Mesenchymal stem cell (in vitro differentiated cells and primary cell): ENCODE measurements at regions not wholly inside any gene's neighbourhood (a gene's known extent, or its start where the extent isn't known, plus 50 kb on each side); places are given as distances from the start of the nearest gene placed in this dataset.

Experiments used
- DNase-seq: peaks from one replicate; pipeline ENCODE4 v3.0.0-alpha.2; 2013
- H2AFZ ChIP-seq: one replicate; pipeline ENCODE4 v1.6.1; 2013; ENCODE audit warnings: low read depth, mild to moderate bottlenecking, control low read depth, inconsistent platforms, low read length, moderate library complexity
- H2AK5ac ChIP-seq: 2 replicates; pipeline ENCODE4 v1.6.1; 2013; ENCODE audit warnings: low read length, moderate library complexity, mild to moderate bottlenecking, inconsistent platforms; ENCODE audit not compliant: severe bottlenecking
- H2BK120ac ChIP-seq: one replicate; pipeline ENCODE4 v1.6.1; 2013; ENCODE audit warnings: low read depth, mild to moderate bottlenecking, inconsistent platforms, low read length, moderate library complexity
- H2BK12ac ChIP-seq, 2 experiments: one replicate each; pipeline ENCODE4 v1.6.1; 2013; ENCODE audit warnings: inconsistent platforms in 2 of 2, low read length in 2 of 2, mild to moderate bottlenecking in 2 of 2, moderate library complexity in 2 of 2, control low read depth in 1 of 2
- H2BK15ac ChIP-seq: one replicate; pipeline ENCODE4 v1.6.1; 2013; ENCODE audit warnings: mild to moderate bottlenecking, low read depth, inconsistent platforms; ENCODE audit not compliant: poor library complexity, severe bottlenecking
- H2BK5ac ChIP-seq: 2 replicates; pipeline ENCODE4 v1.6.1; 2013; ENCODE audit warnings: low read depth, mild to moderate bottlenecking, low read length, control low read depth, inconsistent platforms; ENCODE audit not compliant: poor library complexity, severe bottlenecking
- H3K14ac ChIP-seq, 2 experiments: one replicate each; pipeline ENCODE4 v1.6.1; 2013; ENCODE audit warnings: inconsistent platforms in 2 of 2, low read length in 2 of 2, control low read depth in 1 of 2, mild to moderate bottlenecking in 1 of 2, moderate library complexity in 1 of 2
- H3K18ac ChIP-seq, 2 experiments: one replicate each; pipeline ENCODE4 v1.6.1; 2013; ENCODE audit warnings: inconsistent platforms in 2 of 2, low read length in 2 of 2, control low read depth in 1 of 2, low read depth in 1 of 2, mild to moderate bottlenecking in 1 of 2
- H3K23ac ChIP-seq, 2 experiments: one replicate each; pipeline ENCODE4 v1.6.1; 2013; ENCODE audit warnings: inconsistent platforms in 2 of 2, low read length in 2 of 2, mild to moderate bottlenecking in 2 of 2, moderate library complexity in 2 of 2, control low read depth in 1 of 2
- H3K27ac ChIP-seq: 2 replicates; pipeline ENCODE4 v1.5.1; 2013; ENCODE audit warnings: mild to moderate bottlenecking, moderate library complexity, low read length, control low read depth, inconsistent platforms; ENCODE audit not compliant: poor library complexity, severe bottlenecking
- H3K27me3 ChIP-seq, 2 experiments: 2 replicates each; pipeline versions ENCODE4 v1.6.1 to v1.7.0; 2013; ENCODE audit warnings: low read length in 2 of 2, mild to moderate bottlenecking in 2 of 2, moderate library complexity in 2 of 2, control low read depth in 1 of 2, inconsistent platforms in 1 of 2; ENCODE audit not compliant: control insufficient read depth in 1 of 2, insufficient read depth in 1 of 2
- H3K36me3 ChIP-seq, 2 experiments: 2 replicates each; pipeline versions ENCODE4 v1.6.1 to v1.7.0; 2013; ENCODE audit warnings: low read length in 2 of 2, control low read depth in 1 of 2, inconsistent platforms in 1 of 2, low read depth in 1 of 2, mild to moderate bottlenecking in 1 of 2; ENCODE audit not compliant: insufficient read depth in 2 of 2, control insufficient read depth in 1 of 2
- H3K4ac ChIP-seq, 2 experiments: one replicate each; pipeline ENCODE4 v1.6.1; 2013; ENCODE audit warnings: inconsistent platforms in 2 of 2, low read length in 2 of 2, mild to moderate bottlenecking in 2 of 2, moderate library complexity in 2 of 2, control low read depth in 1 of 2, low read depth in 1 of 2
- H3K4me1 ChIP-seq: 2 replicates; pipeline ENCODE4 v1.6.1; 2013; ENCODE audit warnings: low read depth, low read length, control low read depth; ENCODE audit not compliant: control insufficient read depth, insufficient read depth
- H3K4me2 ChIP-seq: 2 replicates; pipeline ENCODE4 v1.6.1; 2013; ENCODE audit warnings: low read length, mild to moderate bottlenecking, inconsistent platforms; ENCODE audit not compliant: poor library complexity, severe bottlenecking
- H3K4me3 ChIP-seq, 2 experiments: 2 replicates each; pipeline versions ENCODE4 v1.5.1 to v1.7.0; 2013; ENCODE audit warnings: low read length in 2 of 2, mild to moderate bottlenecking in 2 of 2, control low read depth in 1 of 2, low read depth in 1 of 2; ENCODE audit not compliant: insufficient read depth in 1 of 2
- H3K79me1 ChIP-seq: replicated peaks from 2 replicates; pipeline ENCODE4 v1.6.1; 2013; ENCODE audit warnings: mild to moderate bottlenecking, control low read depth, low read length, inconsistent platforms; ENCODE audit not compliant: poor library complexity, severe bottlenecking
- H3K9ac ChIP-seq: 2 replicates; pipeline ENCODE4 v1.7.0; 2013; ENCODE audit warnings: mild to moderate bottlenecking, low read length, moderate library complexity
- H3K9me3 ChIP-seq: 2 replicates; pipeline ENCODE4 v1.7.0; 2013; ENCODE audit warnings: mild to moderate bottlenecking, low read length; ENCODE audit not compliant: control insufficient read depth
- H4K8ac ChIP-seq: one replicate; pipeline ENCODE4 v1.6.1; 2013; ENCODE audit warnings: inconsistent platforms, mild to moderate bottlenecking, low read length, moderate library complexity
- H4K91ac ChIP-seq: one replicate; pipeline ENCODE4 v1.6.1; 2013; ENCODE audit warnings: mild to moderate bottlenecking, low read length, inconsistent platforms
- WGBS: methylation state at CpG from one replicate; pipeline ENCODE4 v1.1.7; 2013; ENCODE audit warnings: mixed read lengths; 5-methylcytosine and 5-hydroxymethylcytosine counted together

DNA sequence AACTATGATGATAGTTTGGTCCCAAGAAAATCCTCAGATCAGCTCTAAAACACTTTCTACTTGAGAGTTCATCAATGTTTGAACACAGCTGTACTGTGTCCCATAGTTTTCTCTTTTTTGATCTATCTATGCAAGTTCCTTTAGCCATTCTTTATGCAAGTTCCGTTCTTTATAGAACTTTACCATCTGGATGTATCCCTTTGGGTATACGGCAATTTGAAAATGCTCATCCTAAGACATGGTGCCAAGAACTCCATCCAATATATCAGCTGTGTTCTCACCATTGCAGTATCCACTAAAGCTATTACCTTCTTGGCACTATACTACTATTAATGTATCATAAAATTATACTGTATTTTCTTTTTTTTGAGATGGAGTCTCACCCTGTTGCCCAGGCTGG is 276.9 kb downstream of the NOVA1 start:
- Histone ChIP-seq H4K91ac (no peak overlapping the region), H3K9me3 (no peaks in the 10 kb centered on the region), H3K4ac (no peak overlapping the region), H3K4me1 (no peaks in the 10 kb centered on the region), H2AK5ac (no peak overlapping the region), H3K79me1 (no peaks in the 10 kb centered on the region), H4K8ac (no peak overlapping the region), H2BK120ac (no peak overlapping the region), H2BK5ac (no peak overlapping the region), H3K27me3 (no peaks in the 10 kb centered on the region), H3K36me3 (no peaks in the 10 kb centered on the region), H3K23ac (no peak overlapping the region), H3K4me3 (no peak overlapping the region), H3K14ac (no peak overlapping the region), H2BK15ac (no peak overlapping the region), H3K18ac (no peak overlapping the region), H3K4me2 (no peak overlapping the region), H2AFZ (no peak overlapping the region), H2BK12ac (no peak overlapping the region), H3K27ac (no peak overlapping the region), H3K9ac (no peak overlapping the region)
- 100% methylated on average over 2 of the region's 2 CpGs for WGBS
- DNase-seq: no peak

DNA sequence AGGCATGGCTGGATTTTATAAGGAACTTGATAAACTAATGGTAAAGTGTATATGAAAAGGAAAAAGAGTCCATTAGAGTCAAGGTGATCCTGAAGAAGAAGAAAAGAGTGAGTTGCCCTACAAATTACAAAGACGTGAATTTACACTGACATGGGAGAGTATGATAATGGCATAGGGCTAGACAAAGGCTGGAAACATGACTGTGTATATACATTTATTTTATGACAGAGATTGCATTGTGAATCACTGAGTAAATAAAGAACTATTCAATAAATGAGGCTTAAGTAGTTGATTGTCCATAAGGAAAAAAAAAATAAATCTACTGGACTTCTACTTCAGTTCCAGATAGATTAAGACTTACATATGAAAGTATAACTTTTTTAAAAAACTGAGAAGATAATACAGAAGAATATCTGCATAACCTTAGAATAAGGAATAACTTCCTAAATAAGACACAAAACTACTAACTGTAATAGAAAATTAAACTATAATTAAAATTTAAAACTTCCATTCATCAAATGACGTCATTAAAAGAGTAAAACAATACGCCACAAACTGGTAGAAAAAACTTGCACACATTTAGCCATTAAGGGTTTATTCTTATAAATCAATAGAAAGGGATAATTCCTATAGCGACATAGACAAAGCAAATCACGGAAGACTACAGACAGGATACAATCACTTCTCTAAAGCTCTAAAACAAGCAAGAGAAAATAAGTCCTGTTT is 278.5 kb downstream of the NOVA1 start:
- Histone ChIP-seq H3K18ac (no peak overlapping the region), H2BK15ac (no peak overlapping the region), H3K9me3 (no peaks in the 10 kb centered on the region), H2BK12ac (no peak overlapping the region), H3K4me1 (no peaks in the 10 kb centered on the region), H3K79me1 (no peaks in the 10 kb centered on the region), H2AFZ (no peak overlapping the region), H2AK5ac (no peak overlapping the region), H3K27ac (no peak overlapping the region), H3K23ac (no peak overlapping the region), H4K8ac (no peak overlapping the region), H3K4ac (no peak overlapping the region), H3K4me2 (no peak overlapping the region), H2BK120ac (no peak overlapping the region), H3K27me3 (no peaks in the 10 kb centered on the region), H2BK5ac (no peak overlapping the region), H3K9ac (no peak overlapping the region), H3K4me3 (no peak overlapping the region), H3K36me3 (no peaks in the 10 kb centered on the region), H3K14ac (no peak overlapping the region), H4K91ac (no peak overlapping the region)
- no peak for DNase-seq
- 94% methylated on average over 1 of the region's 5 CpGs for WGBS

DNA sequence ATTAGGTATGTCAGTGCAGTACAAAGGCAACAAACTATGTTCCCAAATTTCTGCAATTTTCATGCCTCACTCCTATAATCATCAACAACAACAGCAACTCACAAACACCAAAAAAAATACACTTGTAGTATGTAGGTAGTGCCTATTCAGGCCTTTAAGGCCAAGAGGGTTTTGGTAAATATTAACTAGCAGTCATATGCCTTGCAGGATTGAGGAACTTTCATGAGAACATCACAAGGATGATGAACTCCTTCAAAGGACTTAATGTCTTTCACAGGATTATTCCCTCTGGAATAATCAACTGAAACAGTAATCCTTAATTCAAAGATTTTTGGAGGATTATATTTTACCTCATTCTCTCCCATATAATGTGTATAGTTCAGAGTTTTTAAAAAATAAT is 293.8 kb downstream of the NOVA1 start:
- Histone ChIP-seq H3K18ac (no peak overlapping the region), H2BK12ac (no peak overlapping the region), H3K4me1 (no peaks in the 10 kb centered on the region), H3K23ac (no peak overlapping the region), H4K91ac (no peak overlapping the region), H3K79me1 (no peaks in the 10 kb centered on the region), H2AFZ (no peak overlapping the region), H3K9me3 (peaks cover 4% of the 10 kb centered on the region), H3K27me3 (no peaks in the 10 kb centered on the region), H2BK15ac (no peak overlapping the region), H3K36me3 (no peaks in the 10 kb centered on the region), H3K27ac (no peak overlapping the region), H2BK5ac (no peak overlapping the region), H3K4me2 (no peak overlapping the region), H3K14ac (no peak overlapping the region), H3K4me3 (no peak overlapping the region), H3K4ac (no peak overlapping the region), H4K8ac (no peak overlapping the region), H2BK120ac (no peak overlapping the region), H3K9ac (no peak overlapping the region), H2AK5ac (no peak overlapping the region)
- DNase-seq: no peak

DNA sequence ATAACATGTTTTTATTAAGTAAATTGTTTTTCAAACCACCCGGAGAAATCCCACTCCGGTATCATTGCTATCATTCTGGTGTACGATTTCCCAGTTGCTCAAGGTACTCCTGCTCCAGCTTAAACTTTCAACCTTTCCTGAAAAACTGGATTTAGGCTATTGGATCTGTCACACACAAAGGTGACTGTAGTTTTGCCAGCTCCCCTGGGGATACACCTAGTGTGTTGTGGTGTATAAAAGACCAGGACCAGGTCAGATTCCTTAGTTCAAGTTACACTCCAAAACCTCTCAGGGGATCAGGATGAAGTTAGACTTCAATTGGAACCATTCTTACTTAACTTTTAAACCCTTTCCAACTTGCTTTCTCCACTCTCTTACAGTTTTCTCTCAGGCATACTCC is 303.9 kb downstream of the NOVA1 start:
- Histone ChIP-seq H3K18ac (no peak overlapping the region), H3K23ac (no peak overlapping the region), H3K4me2 (no peak overlapping the region), H3K27ac (no peak overlapping the region), H3K9ac (no peak overlapping the region), H3K4me3 (no peak overlapping the region), H2BK120ac (no peak overlapping the region), H3K14ac (no peak overlapping the region), H3K4me1 (no peaks in the 10 kb centered on the region), H2AK5ac (no peak overlapping the region), H2BK15ac (no peak overlapping the region), H3K27me3 (no peaks in the 10 kb centered on the region), H2AFZ (no peak overlapping the region), H4K91ac (no peak overlapping the region), H4K8ac (no peak overlapping the region), H2BK12ac (no peak overlapping the region), H3K4ac (no peak overlapping the region), H3K9me3 (no peaks in the 10 kb centered on the region), H3K36me3 (no peaks in the 10 kb centered on the region), H3K79me1 (no peaks in the 10 kb centered on the region), H2BK5ac (no peak overlapping the region)
- WGBS: 94% methylated on average over 3 of the region's 3 CpGs
- no peak for DNase-seq
